GM23338 (cell line): ENCODE measurements at regions not wholly inside any gene's neighbourhood (a gene's known extent, or its start where the extent isn't known, plus 50 kb on each side); places are given as distances from the start of the nearest gene placed in this dataset.

Source experiments
- ATAC-seq: fragments of 200-7000 bp; cut with Tn5 transposase; 3 replicates; pipeline ENCODE4 v1.9.1; 2020
- DNase-seq: peaks from one replicate; pipeline ENCODE4 v3.0.0-alpha.2; 2015; ENCODE audit warnings: low spot score
- H2AFZ ChIP-seq: fragments of 200-600 bp; sonication (generic); 2 replicates; pipeline ENCODE4 v1.8.0; 2016; ENCODE audit warnings: antibody characterized with exemption, mild to moderate bottlenecking, moderate library complexity
- H3F3A ChIP-seq: fragments of 200-600 bp; sonication (generic); replicated peaks from 2 replicates; pipeline ENCODE4 v1.8.0; 2017; ENCODE audit warnings: antibody characterized with exemption, mixed run types, low read depth
- H3K27ac ChIP-seq: fragments of 200-600 bp; sonication (generic); 2 replicates; pipeline ENCODE4 v1.6.1; 2016; ENCODE audit warnings: low read depth
- H3K27me3 ChIP-seq: fragments of 200-600 bp; sonication (generic); 2 replicates; pipeline ENCODE4 v1.8.0; 2016; ENCODE audit warnings: mild to moderate bottlenecking, mixed run types, moderate library complexity; ENCODE audit not compliant: insufficient read depth
- H3K36me3 ChIP-seq: fragments of 200-600 bp; sonication (generic); 2 replicates; pipeline ENCODE4 v1.8.0; 2016; ENCODE audit warnings: mild to moderate bottlenecking; ENCODE audit not compliant: insufficient read depth
- H3K4me1 ChIP-seq: fragments of 200-600 bp; sonication (generic); 2 replicates; pipeline ENCODE4 v1.8.0; 2016; ENCODE audit warnings: mild to moderate bottlenecking, moderate library complexity; ENCODE audit not compliant: insufficient read depth
- H3K4me2 ChIP-seq: fragments of 200-600 bp; sonication (generic); 2 replicates; pipeline ENCODE4 v1.7.1; 2017; ENCODE audit warnings: mixed run types
- H3K4me3 ChIP-seq: fragments of 200-600 bp; sonication (generic); 2 replicates; pipeline ENCODE4 v1.6.1; 2016; ENCODE audit warnings: mixed run types
- H3K79me2 ChIP-seq: fragments of 200-600 bp; sonication (generic); replicated peaks from 2 replicates; pipeline ENCODE4 v1.8.0; 2017; ENCODE audit warnings: mild to moderate bottlenecking; ENCODE audit not compliant: insufficient read depth
- H3K9me2 ChIP-seq: fragments of 200-600 bp; sonication (generic); 2 replicates; pipeline ENCODE4 v1.8.0; 2017; ENCODE audit not compliant: insufficient read depth
- H4K20me1 ChIP-seq: fragments of 200-600 bp; sonication (generic); replicated peaks from 2 replicates; pipeline ENCODE4 v1.8.0; 2017; ENCODE audit warnings: mild to moderate bottlenecking; ENCODE audit not compliant: insufficient read depth
- H3K27ac Mint-ChIP-seq: 2 replicates; pipeline ENCODE4 v1.8.0; 2020; ENCODE audit warnings: inconsistent platforms, mild to moderate bottlenecking, moderate library complexity, mixed read lengths
- H3K27me3 Mint-ChIP-seq: 3 replicates; pipeline ENCODE4 v1.8.0; 2022; ENCODE audit warnings: low read depth, mild to moderate bottlenecking, moderate library complexity, mixed read lengths, inconsistent platforms; ENCODE audit not compliant: insufficient read depth, poor library complexity
- H3K36me3 Mint-ChIP-seq: 3 replicates; pipeline ENCODE4 v1.8.0; 2021; ENCODE audit warnings: low read depth, mild to moderate bottlenecking, inconsistent platforms, moderate library complexity, mixed read lengths
- H3K4me1 Mint-ChIP-seq: 3 replicates; pipeline ENCODE4 v1.8.0; 2020; ENCODE audit warnings: mild to moderate bottlenecking, inconsistent platforms, mixed read lengths
- H3K4me3 Mint-ChIP-seq: 3 replicates; pipeline ENCODE4 v1.8.0; 2021; ENCODE audit warnings: moderate library complexity, mild to moderate bottlenecking, inconsistent platforms, mixed read lengths
- H3K9me3 Mint-ChIP-seq: 3 replicates; pipeline ENCODE4 v1.8.0; 2020; ENCODE audit warnings: moderate library complexity, mild to moderate bottlenecking, inconsistent platforms, mixed read lengths
- CREB1 ChIP-seq: fragments of 250-450 bp; sonication (Bioruptor Pico); IDR thresholded peaks from 2 replicates; pipeline ENCODE4 v1.5.0; 2020; ENCODE audit warnings: low read depth, mild to moderate bottlenecking, moderate library complexity
- CTCF ChIP-seq, 2 experiments: fragments of 200-600 bp in 1 of 2; sonication (generic) in 1 of 2; conservative IDR thresholded peaks; 2 replicates each; pipeline versions ENCODE4 v1.5.1 to v1.6.1; 2016 to 2017; ENCODE audit warnings: antibody characterized with exemption in 2 of 2, low read depth in 2 of 2, mild to moderate bottlenecking in 2 of 2, moderate library complexity in 1 of 2
- ETS1 ChIP-seq: IDR thresholded peaks from 2 replicates; pipeline ENCODE4 v1.6.1; 2016; ENCODE audit warnings: antibody characterized with exemption
- EZH2phosphoT487 ChIP-seq: fragments of 200-600 bp; sonication (generic); IDR thresholded peaks from one replicate; pipeline ENCODE4 v1.8.1; 2018; ENCODE audit warnings: antibody characterized with exemption; ENCODE audit not compliant: unreplicated experiment
- JUNB ChIP-seq: IDR thresholded peaks from one replicate; pipeline ENCODE4 v1.6.1; 2016; ENCODE audit warnings: antibody characterized with exemption; ENCODE audit not compliant: unreplicated experiment
- NANOG ChIP-seq: IDR thresholded peaks from 2 replicates; pipeline ENCODE4 v1.6.1; 2016; ENCODE audit warnings: antibody characterized with exemption, borderline replicate concordance
- POLR2AphosphoS5 ChIP-seq: IDR thresholded peaks from 2 replicates; pipeline ENCODE4 v1.6.1; 2016; ENCODE audit warnings: antibody characterized with exemption, low read depth
- STAT1 ChIP-seq: IDR thresholded peaks from one replicate; pipeline ENCODE4 v1.6.1; 2016; ENCODE audit warnings: antibody characterized with exemption; ENCODE audit not compliant: unreplicated experiment
- ZNF114 ChIP-seq: fragments of 250-450 bp; sonication (Bioruptor Pico); IDR thresholded peaks from 2 replicates; pipeline ENCODE4 v1.5.0; 2020; ENCODE audit warnings: mild to moderate bottlenecking, moderate library complexity
- ZNF331 ChIP-seq: fragments of 250-450 bp; sonication (Bioruptor Pico); IDR thresholded peaks from 2 replicates; pipeline ENCODE4 v1.5.0; 2020; ENCODE audit warnings: low read depth, mild to moderate bottlenecking, moderate library complexity
- ZNF462 ChIP-seq: fragments of 250-450 bp; sonication (Bioruptor Pico); IDR thresholded peaks from 2 replicates; pipeline ENCODE4 v1.5.0; 2020; ENCODE audit warnings: mild to moderate bottlenecking, moderate library complexity

DNA sequence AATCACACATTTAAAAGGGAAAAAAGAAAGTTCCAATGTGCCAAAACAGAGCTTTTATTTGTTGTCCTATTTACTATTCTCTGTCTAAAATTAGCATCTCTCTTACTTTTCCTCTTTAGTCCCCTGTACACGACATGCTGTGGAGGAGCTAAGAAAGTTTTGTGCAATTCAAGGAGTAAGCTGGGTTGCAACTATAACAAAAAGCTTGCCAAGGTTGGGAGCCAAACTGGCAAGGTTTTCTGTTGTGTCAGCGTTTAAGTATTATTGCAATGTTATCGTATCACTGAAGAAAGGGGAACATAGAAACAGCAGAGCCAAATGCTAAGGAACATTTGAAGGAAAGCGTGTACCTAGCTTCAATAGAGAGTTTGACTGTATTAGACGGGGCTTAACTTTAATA lies 680.8 kb downstream of the CETN3 start:
- no peaks in the 10 kb centered on the region for H3K27me3 ChIP-seq
- no peaks in the 10 kb centered on the region for H3K36me3 ChIP-seq
- H3K27ac ChIP-seq: no peak overlapping the region
- H3K79me2 ChIP-seq: no peaks in the 10 kb centered on the region
- H3K9me2 ChIP-seq: no peaks in the 10 kb centered on the region
- ATAC-seq (no peak), DNase-seq (no peak)
- H3K9me3 Mint-ChIP-seq: no peaks in the 10 kb centered on the region
- peaks cover 4% of the 10 kb centered on the region; the same call in 1 of the 2 replicates for H3K4me1 ChIP-seq
- H3K27me3 Mint-ChIP-seq: no peaks in the 10 kb centered on the region
- H3K4me3 ChIP-seq: no peak overlapping the region
- H3K4me3 Mint-ChIP-seq: no peak overlapping the region
- no peak overlapping the region for H2AFZ ChIP-seq
- H4K20me1 ChIP-seq: no peaks in the 10 kb centered on the region
- H3K27ac Mint-ChIP-seq: peak overlapping the region; percentile 58; the same call in 1 of the 2 replicates
- no peak overlapping the region for H3K4me2 ChIP-seq
- H3F3A ChIP-seq: no peaks in the 10 kb centered on the region
- no peak for TF ChIP-seq ZNF331 (CRISPR knock-in tag)
- TF ChIP-seq CREB1: no peak
- TF ChIP-seq CTCF (conservative IDR thresholded peaks at IDR 0.05; ENCODE audit: low read depth in 2 of 2): no peak
- no peak for TF ChIP-seq NANOG
- no peaks in the 10 kb centered on the region for H3K36me3 Mint-ChIP-seq
- H3K4me1 Mint-ChIP-seq: peaks cover 12% of the 10 kb centered on the region

DNA sequence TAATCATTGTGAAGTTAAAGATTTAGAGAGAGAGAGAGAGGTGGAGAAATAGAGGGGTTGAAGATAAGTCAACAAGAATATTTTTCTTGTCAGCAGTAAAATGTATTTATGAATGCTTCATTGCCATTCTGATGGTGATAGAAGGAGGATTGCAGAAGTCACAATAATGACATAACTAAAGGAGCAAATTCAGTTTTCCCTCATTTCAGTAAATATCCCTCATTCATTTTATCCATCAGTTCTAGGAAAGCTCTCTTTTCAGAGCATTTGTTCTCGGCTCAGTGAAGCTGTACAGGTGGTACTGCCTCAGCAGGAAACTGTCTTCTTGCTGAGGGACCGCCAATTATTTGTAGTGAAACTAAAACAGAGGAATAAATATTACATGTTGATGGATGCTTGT lies 681.4 kb downstream of the CETN3 start:
- no peaks in the 10 kb centered on the region for H3K36me3 ChIP-seq
- DNase-seq (no peak), ATAC-seq (no peak)
- Mint-ChIP-seq H3K27ac (no peak overlapping the region), H3K4me3 (no peak overlapping the region), H3K9me3 (no peaks in the 10 kb centered on the region), H3K27me3 (no peaks in the 10 kb centered on the region), H3K4me1 (peaks cover 12% of the 10 kb centered on the region), H3K36me3 (no peaks in the 10 kb centered on the region)
- no peak overlapping the region for H3K27ac ChIP-seq
- no peak overlapping the region for H3K4me2 ChIP-seq
- no peak overlapping the region for H2AFZ ChIP-seq
- no peaks in the 10 kb centered on the region for H3K79me2 ChIP-seq
- no peak overlapping the region for H3K4me3 ChIP-seq
- no peaks in the 10 kb centered on the region for H3F3A ChIP-seq
- no peaks in the 10 kb centered on the region for H3K9me2 ChIP-seq
- no peaks in the 10 kb centered on the region for H3K27me3 ChIP-seq
- no peaks in the 10 kb centered on the region for H4K20me1 ChIP-seq
- peaks cover 4% of the 10 kb centered on the region; the same call in 1 of the 2 replicates for H3K4me1 ChIP-seq
- TF ChIP-seq JUNB: no peak
- TF ChIP-seq POLR2AphosphoS5: no peak
- TF ChIP-seq EZH2phosphoT487: no peak
- TF ChIP-seq CTCF (conservative IDR thresholded peaks at IDR 0.05; ENCODE audit: low read depth in 2 of 2): no peak
- no peak for TF ChIP-seq ZNF331 (CRISPR knock-in tag)
- no peak for TF ChIP-seq ZNF462
- TF ChIP-seq ETS1: no peak
- TF ChIP-seq ZNF114: no peak
- no peak for TF ChIP-seq STAT1
- no peak for TF ChIP-seq NANOG
